NCI-H748 (cell line): ENCODE measurements at regions not wholly inside any gene's neighbourhood (a gene's known extent, or its start where the extent isn't known, plus 50 kb on each side); places are given as distances from the start of the nearest gene placed in this dataset.

Source experiments
- DNase-seq: peaks from one replicate; lab custom pipeline; 2025; ENCODE audit not compliant: unreplicated experiment; lab: John Stamatoyannopoulos, UW

DNA sequence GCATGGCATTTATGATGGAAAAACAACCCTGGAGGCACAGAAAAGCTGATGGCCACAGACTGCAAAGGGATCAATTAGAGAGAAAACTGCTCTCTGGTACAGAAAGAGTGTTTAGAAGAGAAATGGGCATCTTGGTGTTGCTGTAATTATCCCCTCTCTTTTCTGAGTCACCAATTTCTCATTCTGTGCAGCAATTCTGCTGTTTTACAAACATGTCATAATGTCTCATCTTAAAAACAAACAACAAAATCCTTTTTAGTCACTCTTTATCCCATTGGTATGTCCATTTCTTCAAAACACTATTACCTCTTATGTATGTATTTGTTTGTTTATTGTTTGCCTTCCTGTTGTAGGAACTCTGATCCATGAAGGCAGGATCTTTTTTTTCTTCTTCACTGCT lies 73.9 kb upstream of the HK2 start:
- DNase-seq = no peak

DNA sequence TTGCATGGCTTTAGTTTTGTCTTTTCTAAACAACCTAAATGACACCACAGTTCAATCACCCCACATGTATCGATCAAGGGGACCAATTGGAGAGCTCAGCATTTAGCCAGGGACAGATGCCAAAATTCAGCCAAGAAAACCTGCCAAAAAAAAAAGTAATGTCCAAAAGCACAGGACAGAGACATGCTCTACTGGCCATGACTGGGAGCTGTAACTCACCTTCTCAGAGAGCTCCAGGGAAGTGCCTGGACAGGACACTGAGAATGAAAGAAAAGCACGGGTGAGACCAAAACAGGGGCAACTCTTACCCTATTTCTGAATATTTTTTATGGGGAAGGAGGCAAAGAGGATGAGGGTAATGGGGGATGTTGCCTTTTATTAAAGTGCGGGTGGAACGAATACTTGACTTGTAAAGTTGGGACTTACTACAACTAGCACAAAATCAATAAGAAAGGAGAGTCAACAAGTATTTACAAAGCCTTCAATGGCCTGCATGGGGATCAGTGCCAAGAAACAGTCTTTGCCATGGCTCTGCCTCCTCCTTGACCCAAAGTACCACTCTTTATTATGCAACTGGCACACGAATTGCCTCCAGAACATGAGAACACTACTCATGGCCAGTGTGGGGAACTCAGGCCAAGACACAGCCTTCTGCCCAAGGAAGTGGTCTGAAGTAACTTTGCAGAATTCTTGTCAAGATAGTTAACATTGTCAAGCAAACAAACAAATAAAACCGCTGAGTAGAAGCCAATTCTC lies 72.9 kb upstream of the HK2 start:
- no peak for DNase-seq

DNA sequence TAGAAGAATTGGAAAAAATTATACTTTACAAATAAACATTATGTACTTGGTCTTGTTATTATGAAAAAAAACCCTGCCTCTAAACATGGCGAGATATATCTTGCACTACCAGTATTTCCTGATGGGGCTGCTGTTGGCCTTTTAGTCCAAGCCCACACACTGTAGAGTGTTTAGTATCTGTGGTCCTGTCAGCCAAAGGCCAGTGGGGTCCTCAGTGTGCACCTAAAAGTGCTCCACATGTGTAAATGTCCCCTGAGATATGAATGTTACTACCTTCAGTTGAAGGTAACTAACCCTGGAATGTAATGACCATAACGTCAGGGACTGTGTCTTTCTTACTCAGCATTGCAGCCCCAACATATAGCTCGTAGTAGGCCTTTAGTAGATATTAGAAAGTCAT lies 71.1 kb upstream of the HK2 start:
- DNase-seq = no peak

DNA sequence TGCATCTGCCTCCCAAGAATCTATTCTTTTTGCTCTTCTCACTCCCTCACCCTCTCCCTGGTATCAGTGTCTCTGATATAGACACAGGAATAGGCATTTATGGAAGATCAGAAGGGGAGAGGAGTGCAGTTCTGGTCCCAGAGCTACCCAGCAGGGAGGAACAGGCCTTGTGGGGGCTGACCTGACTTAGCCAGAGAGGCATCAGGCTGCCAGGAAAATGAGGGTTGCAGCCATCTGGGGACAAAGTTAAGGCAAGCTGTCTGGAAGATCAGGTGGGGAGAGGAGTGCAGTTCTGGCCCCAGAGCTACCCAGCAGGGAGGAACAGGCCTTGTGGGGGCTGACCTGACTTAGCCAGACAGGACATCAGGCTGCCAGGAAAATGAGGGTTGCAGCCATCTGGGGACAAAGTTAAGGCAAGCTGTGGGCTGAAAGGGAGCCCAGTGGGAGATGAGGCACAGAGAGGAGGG lies 69.9 kb upstream of the HK2 start:
- no peak for DNase-seq

DNA sequence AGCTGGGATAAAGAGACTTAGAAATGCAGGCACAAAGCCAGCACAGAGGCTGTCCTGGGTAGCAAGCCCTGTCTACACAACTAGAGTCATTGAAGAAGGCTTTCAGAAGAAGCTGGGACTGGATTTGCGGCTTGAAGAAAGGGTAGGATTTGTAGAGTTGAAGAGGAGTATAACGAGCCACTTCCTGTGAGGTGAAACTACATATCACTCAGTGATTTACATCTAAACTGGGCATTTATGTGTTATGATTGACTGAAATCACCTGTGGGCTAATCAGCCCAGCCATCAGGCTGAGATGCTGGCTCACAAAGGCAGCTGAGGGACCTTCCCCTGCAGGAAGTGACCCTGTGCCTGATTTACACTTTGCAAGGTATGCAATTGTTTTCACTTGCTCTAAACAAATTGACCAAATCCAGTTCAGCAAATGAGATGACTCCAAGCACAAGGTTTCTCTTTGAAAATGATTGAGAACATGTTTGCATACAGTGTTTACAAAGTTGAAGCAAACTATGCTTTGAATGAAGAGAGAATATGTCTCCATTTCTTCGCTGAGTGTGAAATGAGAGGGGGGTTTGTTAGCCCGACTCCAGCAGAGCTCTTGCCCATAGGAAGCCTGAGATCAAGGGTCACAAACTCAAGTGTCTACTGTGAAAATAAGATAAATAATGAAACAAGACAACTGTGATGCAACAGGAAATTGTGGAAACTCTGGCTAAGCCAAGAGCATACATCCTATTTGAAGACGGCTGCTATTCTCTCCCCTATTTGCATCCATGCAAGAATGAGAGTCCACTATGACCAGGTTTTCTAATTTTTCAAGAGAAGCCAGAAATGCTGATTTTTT lies 69.3 kb upstream of the HK2 start:
- peak; percentile 86 for DNase-seq

DNA sequence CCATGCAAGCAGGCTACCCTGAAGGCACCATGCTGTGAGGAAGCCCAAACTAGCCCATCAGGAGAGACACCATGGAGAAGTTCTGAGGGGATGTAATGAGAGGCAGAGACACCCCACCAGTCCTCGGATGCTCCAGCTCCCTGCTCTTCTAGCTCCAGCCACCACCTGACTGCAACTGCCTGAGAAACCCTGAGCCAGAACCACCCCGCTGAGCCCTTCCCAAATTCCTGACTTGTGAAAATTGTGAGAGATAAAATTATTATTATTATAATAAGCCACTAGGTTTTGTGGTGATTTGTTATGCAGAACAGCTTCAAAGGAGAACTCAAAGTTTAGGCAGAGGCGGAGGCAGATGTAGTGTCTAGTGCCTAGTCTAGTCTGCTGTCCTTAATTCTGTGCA lies 67.1 kb upstream of the HK2 start:
- DNase-seq = no peak

DNA sequence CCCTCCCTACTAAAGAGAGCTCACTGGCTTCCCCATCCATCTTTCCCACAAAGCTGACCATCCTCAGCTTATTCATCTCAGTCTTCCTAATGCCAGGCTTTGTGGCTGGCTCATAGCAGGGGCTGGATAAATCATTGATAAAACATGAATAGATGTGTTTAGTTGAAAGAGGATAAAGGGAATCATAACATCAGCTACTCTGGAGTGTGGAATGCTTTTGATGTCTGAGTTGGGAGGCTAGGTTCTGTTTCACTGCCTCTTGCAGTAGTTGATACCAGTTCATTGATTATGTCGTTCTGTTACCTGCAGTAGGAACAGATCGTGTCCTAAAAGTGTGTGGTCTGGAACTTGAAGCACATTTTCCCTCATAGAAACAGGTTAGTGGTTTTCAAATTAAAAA lies 66.3 kb upstream of the HK2 start:
- no peak for DNase-seq

DNA sequence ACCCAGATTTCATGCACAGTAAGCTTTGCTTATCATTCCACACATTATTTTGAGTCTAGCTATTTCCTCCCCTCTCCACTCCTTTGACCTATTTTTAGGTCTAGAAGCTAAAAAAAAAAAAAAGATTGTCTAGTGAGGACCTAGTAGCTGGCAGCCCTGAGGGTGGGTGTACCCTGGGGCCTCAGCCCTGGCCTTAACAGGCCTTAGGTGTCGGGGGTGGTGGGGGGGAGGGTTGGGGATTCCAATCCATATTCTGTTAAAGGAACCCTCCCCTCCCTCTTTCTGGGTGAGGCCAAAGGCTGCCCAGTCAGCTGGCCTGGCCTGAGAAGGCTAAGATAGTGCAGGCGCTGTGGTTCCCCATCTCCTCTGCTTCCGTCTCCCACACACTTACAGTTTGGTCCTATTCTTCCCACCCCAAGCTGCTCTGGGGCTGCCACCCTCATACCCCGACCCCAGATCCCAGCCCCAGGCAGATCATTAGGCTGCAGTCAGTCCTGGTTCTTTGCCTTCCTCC lies 65.5 kb upstream of the HK2 start:
- DNase-seq = no peak

DNA sequence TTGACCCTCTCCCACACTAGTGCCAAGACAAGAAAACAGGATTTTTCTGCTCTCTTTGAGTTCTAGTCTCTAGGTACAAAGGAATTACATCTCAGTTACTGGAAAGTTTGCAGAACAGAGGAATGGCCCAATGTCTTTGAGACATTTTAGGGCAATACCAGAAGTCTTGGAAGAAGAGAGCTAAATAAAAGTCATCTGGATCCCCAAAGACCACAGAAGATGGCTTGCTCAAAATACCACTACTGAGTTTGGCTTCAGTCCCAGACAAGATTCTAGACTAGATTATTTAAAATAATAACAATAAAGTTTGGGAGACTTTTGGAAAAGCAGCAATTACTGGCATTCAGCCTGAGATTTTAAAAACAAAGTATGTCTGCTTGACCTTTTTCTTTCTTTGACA lies 61.9 kb upstream of the HK2 start:
- no peak for DNase-seq

DNA sequence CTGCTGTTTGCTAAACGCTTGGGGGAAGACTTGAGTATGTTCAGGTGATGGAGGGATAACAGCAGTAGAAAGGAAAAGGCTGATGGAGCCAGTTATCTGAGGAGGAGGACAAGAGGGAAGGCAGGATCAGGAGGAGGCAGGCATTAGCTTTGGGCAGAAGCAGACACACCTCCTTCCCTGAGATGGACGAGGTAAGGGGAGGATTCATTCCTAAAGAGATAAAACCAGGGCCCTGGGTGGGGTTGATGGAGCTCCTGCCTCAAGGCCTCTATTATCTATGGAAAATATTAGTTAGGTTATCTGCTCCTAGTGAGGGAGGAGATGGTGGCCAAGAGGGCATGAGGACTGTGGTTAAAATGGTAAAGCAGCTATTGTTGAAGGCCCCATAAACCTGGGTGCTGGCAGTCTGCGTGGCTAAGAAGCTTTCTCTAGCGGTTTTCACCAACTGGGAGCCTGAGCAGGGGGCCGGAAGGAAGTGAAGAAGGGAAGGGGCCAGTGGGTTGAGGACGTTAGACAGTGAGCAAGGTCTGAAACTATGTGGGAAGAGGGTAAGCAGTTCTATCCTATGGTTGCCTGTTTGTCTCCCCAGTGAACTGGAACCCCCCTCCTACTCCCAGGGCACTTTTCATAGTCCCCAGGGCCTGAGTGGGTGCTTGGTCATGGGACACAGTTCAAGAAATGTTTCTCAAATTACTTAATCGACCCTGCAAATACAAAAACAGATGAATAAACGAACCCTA lies 56.6 kb upstream of the HK2 start:
- no peak for DNase-seq

DNA sequence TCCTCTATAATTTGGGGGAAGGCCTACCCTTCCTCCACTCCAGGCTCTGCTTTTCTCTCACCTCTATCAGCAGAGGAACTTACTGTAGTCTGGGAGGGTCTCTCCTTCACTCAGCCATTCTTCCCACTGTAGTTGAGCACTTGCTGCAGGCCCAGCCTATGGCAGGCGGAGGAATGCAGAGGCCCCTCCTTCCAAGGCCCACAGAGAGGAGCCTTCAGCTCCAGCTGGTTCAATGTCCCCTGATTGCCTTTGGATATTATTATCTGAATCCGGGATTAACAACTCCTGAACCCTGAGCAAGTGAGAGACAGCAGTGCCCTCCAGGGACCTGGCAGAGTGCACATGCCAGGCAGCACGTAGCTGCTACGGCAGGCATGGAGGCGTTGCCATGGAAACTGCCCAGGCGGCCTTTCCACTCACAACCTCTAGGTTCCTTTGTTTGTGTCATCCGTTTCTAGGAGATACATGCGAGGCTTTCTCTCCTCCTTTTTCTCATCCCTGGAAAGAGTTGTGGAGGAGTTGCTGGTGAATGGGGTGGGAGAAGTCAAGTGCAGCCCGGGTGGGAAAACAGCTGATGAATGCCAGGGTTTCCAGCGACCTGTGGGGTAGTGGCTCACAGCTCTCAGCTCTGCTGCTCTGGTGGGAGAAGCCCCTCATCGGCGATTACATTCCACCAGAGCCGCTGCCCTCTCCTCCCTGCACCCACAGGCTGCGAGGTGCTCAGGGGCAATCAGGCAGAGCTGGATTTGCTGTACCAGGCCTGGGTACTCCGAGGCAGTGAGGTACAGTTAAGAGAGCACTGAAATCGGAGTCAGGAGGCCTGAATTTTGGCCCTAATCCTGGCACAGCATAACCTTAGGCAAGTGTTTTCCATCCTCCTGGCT lies 55.3 kb upstream of the HK2 start:
- peak; percentile 96 for DNase-seq

DNA sequence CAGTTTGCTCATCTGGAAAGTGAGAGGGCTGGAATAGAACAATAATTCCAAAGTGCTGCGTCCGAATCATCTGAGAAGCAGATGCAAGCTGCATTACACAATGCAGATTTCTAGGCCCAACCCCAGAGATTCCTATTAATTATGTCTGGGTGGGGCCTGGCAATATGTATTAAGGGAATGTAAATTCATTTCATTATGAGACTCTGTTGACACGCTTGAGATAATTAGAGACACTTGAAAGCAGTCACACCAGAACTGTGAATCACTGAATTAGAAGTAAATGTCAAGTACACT lies 54.7 kb upstream of the HK2 start:
- peak; percentile 82 for DNase-seq

DNA sequence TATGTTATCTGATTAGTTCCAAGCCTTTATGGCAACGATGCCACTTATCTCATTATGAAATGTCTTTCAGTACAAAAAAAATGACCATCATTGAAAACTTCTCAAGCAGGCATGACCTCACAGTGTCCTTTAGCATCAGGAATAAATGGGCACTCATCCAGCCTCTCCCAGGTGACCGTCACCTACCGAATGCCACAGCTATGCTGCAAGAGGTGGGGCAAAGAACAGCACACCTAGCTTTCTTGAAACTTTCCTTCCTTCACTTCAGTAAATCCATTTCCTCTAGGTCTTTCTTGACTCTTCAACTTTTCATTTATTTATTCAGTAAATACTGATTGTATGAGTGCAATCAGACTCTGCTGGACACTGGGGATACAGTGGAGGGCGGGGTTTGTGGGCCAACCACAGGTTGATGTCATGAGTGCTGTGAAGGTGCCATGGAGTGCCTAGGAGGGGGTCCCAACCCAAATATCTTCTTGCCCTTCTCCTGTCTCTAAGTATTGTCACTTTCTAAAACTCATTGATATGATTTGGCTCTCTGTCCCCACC lies 54.3 kb upstream of the HK2 start:
- DNase-seq = peak; percentile 81
